ENCODE measurements at regions not wholly inside any gene's neighbourhood (a gene's known extent, or its start where the extent isn't known, plus 50 kb on each side); places are given as distances from the start of the nearest gene placed in this dataset.

- no peak for DNase-seq (ENCODE audit: low read depth in 2 of 2)
Observed at GRCh38 chr5:31048282-31049270, 144.9 kb upstream of the CDH6 start.

GRCh38 chr5:31047621-31048020, 145.9 kb upstream of the CDH6 start:
- DNase-seq (ENCODE audit: low read depth in 2 of 2) = no peak

GRCh38 chr5:31047007-31047406, 146.5 kb upstream of the CDH6 start:
- DNase-seq (ENCODE audit: low read depth in 2 of 2) = no peak

DNA sequence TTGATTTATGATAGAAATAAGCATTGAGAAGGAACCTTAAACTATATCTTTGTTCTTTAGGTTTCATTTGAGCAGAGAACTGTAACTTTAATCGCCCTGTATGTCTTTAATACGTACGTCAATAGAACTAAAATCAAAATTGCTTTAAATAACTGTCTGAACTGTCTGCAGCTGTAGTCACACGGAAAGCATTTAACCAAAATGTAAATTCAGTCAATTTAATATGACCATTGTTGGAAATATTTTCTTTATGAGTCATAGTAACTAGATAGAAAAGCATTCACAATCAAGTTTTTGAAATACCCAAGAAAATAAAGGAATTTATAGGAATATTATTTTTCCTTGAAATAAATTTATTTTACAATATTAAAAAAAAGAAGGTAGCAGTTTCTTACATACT, 157.1 kb upstream of the CDH6 start:
- peak; percentile 8 to 15 for DNase-seq (ENCODE audit: low read depth in 2 of 2)

- DNase-seq (ENCODE audit: low read depth in 2 of 2) = no peak
Observed at GRCh38 chr5:31033295-31033694, 160.2 kb upstream of the CDH6 start.

DNA sequence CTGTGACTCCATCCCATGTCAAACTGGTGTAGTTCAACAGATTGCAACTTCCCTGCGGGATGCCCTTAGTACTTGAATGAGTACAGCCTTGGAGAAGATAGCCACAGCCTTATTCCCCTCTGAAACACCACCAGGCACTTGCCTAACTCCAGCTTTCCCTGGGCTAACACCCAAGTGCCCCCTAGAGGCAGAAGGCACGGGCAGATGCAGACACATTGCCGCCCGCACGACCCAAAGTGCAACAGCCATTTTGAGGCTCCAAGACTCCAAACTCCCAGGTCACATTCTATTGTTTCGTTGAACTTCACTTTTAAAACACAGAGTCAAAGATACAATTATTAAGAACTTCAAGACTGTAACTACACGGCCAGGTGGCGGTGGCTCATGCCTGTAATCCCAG, 163.6 kb upstream of the CDH6 start:
- no peak for DNase-seq (ENCODE audit: low read depth in 2 of 2)

GRCh38 chr5:31027721-31028120, 165.8 kb upstream of the CDH6 start:
- no peak for DNase-seq (ENCODE audit: low read depth in 2 of 2)

DNA sequence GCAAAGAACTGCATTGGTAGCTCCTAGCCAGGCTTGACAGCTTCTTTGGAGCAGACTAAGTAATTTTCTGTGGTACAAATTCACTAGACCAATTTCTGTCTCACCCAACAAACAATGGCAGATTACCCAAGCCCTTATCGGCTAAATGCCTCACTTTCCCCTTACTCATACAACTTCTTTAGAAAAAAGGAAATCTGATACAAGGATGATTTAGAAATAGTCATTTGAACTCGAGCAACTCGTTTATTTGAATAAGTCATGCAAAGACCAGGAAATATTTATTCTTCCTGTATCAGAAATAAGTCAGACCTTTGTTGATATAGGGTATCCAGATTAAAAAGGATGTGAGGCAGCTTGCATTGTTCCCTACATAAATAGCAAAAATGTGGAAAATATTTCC, 170.4 kb upstream of the CDH6 start:
- DNase-seq (ENCODE audit: low read depth in 2 of 2) = no peak

DNA sequence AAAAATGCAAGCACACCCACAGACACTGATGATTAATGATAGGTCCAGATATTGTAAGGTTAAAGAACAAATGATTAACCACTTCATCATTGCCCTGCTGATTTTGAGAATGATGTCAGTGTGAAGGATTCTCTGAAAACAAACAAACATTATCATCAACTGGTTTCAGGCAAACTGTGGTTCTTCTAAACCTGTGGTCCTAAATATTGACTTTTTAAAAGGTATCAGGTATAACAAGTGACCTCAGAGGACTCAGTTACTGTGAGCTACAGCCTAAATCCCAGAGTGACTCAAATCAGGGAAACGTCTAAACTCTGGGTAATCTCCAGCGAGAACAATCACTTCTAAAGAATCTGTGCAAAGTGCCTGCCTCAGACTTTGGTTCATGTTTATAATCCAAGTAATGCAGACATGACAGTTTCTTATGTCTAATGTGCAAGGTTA, 172.3 kb upstream of the CDH6 start:
- DNase-seq (ENCODE audit: low read depth in 2 of 2) = no peak

DNA sequence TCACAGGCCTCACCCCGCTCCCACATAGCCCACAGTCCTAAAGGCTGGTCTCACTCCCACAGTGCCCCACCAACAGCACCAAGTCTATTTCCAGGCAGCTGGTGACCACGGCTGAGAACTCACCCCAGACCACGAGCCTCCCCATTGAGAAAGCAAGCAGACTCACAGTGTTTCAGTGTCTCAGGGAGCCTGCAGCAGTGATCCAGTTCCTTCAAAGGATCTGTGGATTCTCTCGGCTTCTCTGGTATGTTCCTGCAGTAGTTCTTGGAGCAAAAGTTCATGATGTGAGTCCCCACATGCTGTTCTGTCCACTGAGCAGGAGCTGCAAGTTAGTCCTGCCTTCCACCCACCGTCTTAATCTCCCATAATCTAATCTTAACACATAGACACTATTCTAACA, 185.3 kb upstream of the CDH6 start:
- DNase-seq (ENCODE audit: low read depth in 2 of 2) = no peak

DNA sequence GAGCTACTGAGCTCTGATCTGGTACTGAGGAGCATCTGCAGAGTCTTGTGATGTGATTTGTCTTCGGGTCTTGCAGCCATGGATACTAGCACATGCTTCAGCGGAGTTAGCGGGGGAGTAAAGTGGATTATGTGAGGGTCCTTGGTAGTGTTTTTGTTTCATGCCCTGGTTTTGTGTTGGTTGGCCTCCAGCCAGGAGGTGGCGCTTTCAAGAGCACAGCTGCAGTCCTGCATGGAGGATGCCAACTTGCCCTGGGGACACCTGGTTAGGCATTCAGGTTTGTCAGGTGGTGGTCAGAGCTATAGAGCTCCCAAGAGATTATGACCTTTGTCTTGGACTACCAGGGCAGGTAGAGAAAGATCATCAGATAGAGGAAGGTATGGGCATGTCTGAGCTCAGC, 185.8 kb upstream of the CDH6 start:
- no peak for DNase-seq (ENCODE audit: low read depth in 2 of 2)

DNA sequence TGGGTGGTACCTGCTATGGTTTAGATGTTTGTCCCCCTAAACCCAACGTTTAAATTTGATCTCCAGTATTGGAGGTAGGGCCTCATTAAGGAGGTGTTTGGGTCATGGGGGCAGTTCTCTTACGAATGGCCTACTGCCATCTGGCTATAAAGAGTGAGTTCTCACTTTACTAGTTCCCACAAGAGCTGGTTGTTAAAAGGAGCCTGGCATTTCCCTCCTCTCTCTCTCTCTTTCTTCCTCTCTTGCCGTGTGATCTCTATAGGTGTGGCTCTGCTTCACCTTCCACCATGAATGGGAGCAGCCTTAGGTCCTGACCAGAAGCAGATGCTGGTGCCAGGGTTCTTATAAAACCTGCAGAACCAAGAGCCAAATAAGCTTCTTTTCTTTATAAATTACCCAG, 193.2 kb upstream of the CDH6 start:
- DNase-seq (ENCODE audit: low read depth in 2 of 2) = no peak

DNA sequence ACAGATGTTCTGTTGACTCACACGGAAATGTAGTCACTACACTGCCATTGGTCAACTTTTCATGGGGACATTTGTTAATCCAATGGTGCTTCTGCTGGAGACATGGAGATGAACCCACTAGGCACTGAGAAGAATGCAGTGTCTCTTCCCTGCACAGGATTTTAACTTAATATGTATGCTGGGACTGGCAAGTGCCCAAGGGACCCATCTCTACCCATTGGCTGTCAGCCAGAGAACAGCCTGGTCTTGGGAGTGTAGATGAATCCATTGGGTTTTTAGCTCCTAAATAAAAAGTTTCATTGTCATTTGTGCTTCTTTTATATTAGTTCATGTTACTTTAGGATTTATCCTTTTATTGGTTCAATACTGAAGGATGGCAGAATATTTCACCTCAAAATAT, 195.8 kb upstream of the CDH6 start:
- DNase-seq (ENCODE audit: low read depth in 2 of 2) = no peak

GRCh38 chr5:30994902-30995301, 198.6 kb upstream of the CDH6 start:
- no peak for DNase-seq (ENCODE audit: low read depth in 2 of 2)

DNA sequence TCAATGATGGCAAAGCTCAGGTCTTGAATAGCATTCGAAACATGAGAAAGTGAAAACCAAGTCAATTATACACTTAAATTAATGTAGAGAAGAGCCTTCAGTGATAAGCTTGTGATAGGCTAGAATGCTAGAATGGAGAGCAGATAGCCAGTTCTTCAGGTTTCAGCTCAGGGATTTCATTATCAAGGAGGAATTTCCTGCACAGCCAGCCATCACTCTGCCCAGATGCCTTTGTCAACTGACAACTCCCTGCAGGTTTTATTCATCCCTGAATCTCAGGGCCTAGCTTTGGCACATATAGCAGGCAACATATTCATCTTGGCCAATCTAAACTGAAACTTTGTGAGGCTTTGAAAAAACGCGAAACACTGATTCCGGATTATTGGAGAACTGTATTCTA, 199.3 kb upstream of the CDH6 start:
- DNase-seq (ENCODE audit: low read depth in 2 of 2) = no peak

DNA sequence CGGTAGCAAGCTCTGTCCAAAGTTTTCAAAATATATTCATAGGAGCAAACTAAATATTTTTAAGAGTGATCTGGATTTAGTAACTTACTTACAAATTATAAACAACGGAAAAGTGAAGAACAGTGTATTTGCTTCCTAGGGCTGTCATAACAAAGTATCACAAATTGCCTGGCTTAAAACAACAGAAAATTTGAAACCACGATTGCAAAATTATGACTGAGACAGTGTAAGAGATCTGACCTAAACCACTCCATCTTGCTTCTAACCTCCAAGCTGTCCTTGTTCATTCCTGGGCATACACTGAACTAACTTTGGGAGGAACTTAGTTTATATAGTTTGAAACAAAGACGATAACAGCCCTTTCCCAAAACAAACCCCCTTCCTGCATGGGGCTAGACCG, 202.0 kb upstream of the CDH6 start:
- DNase-seq (ENCODE audit: low read depth in 2 of 2) = no peak

DNA sequence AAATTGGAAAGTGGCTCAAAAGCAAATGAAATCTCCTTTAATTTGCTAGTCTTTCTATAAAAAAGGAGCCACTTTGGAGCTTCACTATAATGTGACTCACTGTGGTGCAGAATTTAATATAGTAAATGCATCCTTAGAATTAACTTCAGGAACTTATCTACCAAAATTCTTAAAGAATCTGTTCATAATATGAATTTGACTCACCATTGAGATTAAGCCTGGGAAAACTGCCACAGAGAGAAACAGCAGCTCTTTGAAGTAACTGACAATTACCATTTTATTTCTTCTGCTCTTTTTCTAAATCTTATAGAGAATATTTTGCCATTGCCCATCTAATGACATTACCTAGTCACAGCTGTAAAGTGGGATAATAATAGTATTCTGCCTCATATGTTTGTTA, 211.9 kb upstream of the CDH6 start:
- DNase-seq (ENCODE audit: low read depth in 2 of 2) = no peak

DNA sequence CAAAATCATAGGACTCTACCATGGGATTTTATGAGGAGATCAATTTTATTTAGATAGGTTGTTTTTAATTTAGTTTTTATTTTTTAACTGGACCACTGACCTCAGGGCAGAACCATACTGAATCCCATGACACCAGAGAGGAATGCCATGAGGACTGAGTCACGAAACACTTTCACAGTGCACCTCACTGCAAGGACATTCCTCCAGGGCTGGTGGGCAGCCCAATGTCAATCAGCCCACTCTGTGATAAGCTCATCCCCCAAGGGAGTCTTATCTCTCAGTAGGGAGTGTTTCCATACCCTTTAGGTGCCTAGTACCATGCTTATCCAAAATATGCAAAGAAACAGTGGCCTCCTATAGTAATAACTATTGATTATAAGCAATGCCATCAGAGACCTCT, 224.5 kb upstream of the CDH6 start:
- no peak for DNase-seq (ENCODE audit: low read depth in 2 of 2)

DNA sequence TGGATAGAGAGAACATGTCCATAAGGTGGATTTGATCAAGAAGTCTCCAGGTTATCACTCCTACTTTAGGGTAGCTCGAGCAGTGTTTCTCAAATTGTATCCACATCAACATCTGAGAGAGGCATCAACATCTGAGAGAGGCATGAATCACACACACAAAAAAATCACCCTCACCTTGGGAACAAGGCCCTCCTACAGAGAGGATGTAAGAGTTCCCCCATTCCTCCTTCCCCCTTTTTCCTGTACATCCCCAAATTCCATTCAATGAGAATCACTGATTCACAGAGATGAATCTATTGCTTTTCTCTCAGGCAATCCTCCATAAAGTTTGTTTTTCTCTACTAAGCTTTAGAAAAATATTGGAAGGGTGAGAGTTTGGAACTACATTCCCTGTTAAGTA, 233.4 kb upstream of the CDH6 start:
- DNase-seq (ENCODE audit: low read depth in 2 of 2) = no peak

DNA sequence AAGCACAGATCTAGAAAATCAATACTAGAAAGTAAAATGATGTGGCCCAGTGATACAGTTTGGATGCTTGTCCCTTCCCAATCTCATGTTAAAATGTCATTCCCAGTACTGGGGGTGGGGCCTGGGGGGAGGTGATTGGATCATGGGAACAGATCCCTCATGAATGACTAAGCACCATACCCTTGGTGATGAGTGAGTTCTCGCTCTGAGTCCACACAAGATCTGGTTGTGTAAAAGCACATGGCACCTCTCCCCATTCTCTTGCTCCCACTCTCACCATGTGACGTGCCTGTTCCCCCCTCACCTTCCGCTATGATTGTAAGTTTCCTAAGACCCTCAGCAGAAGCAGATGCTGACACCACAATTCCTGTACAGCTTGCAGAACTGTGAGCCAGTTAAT, 234.2 kb upstream of the CDH6 start:
- no peak for DNase-seq (ENCODE audit: low read depth in 2 of 2)

GRCh38 chr5:30957591-30957990, 235.9 kb upstream of the CDH6 start:
- DNase-seq (ENCODE audit: low read depth in 2 of 2) = no peak

DNA sequence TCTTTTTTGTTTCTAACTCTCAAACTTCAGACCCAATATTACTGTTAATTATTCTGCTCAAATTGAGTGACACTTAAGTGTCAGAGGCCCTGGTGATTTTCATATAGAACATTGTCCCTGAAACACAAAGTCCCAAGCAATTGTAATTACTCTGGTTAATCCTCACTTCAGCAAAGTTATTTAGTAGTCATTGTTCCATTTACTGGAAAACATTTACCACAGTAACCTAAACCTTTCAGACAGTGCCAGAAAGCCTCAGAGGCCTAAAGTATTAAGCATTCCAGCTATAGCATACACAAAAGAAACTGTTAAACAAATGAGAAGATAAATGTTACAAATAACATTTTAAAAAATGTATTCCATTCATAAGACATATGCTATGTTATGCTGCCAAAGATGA, 237.2 kb upstream of the CDH6 start:
- DNase-seq (ENCODE audit: low read depth in 2 of 2) = no peak

- no peak for DNase-seq (ENCODE audit: low read depth in 2 of 2)
Observed at GRCh38 chr5:30937070-30937469, 256.4 kb upstream of the CDH6 start.

- DNase-seq (ENCODE audit: low read depth in 2 of 2) = no peak
Observed at GRCh38 chr5:30933599-30933998, 259.9 kb upstream of the CDH6 start.
